ENCODE measurements at regions not wholly inside any gene's neighbourhood (a gene's known extent, or its start where the extent isn't known, plus 50 kb on each side); places are given as distances from the start of the nearest gene placed in this dataset.
A peak's percentile ranks its signal among the peaks of the same experiment; 100 is the strongest.
"Not testable (repeated sequence)": the region's sequence is repeated elsewhere in the genome, so short reads cannot be mapped to it uniquely, and the experiment has no call there.

GRCh38 chr13:50244713-50245574, 229.7 kb downstream of the KCNRG start:
- H3K4me3 ChIP-seq (ENCODE audit: low read depth, low read length) = no peak overlapping the region
- in situ Hi-C loops (cut with HindIII; ENCODE audit: low sequenced_read_pairs) = no loop called here
- DNase-seq (ENCODE audit: low read depth, low spot score) = peak; percentile 91
- TF ChIP-seq CTCF (IDR thresholded peaks at IDR 0.05; ENCODE audit: low read depth, low read length) = no peak

- DNase-seq (ENCODE audit: low read depth, low spot score) = no peak
- H3K4me3 ChIP-seq (ENCODE audit: low read depth, low read length) = no peak overlapping the region
- in situ Hi-C loops (cut with HindIII; ENCODE audit: low sequenced_read_pairs) = no loop called here
- no peak for TF ChIP-seq CTCF (IDR thresholded peaks at IDR 0.05; ENCODE audit: low read depth, low read length)
Measured at GRCh38 chr13:50247223-50247622, 232.0 kb downstream of the KCNRG start.

- no peak for TF ChIP-seq CTCF (IDR thresholded peaks at IDR 0.05; ENCODE audit: low read depth, low read length)
- DNase-seq (ENCODE audit: low read depth, low spot score) = no peak
- H3K4me3 ChIP-seq (ENCODE audit: low read depth, low read length) = no peak overlapping the region
- in situ Hi-C loops (cut with HindIII; ENCODE audit: low sequenced_read_pairs) = no loop called here
Measured at GRCh38 chr13:50248516-50249143, 233.4 kb downstream of the KCNRG start.

- TF ChIP-seq CTCF (IDR thresholded peaks at IDR 0.05; ENCODE audit: low read depth, low read length) = no peak
- no peak for DNase-seq (ENCODE audit: low read depth, low spot score)
- in situ Hi-C loops (cut with HindIII; ENCODE audit: low sequenced_read_pairs) = no loop called here
- no peak overlapping the region for H3K4me3 ChIP-seq (ENCODE audit: low read depth, low read length)
Measured at GRCh38 chr13:50249144-50249521, 233.9 kb downstream of the KCNRG start.

GRCh38 chr13:50250401-50250800, 235.2 kb downstream of the KCNRG start:
- no peak for DNase-seq (ENCODE audit: low read depth, low spot score)
- in situ Hi-C loops (cut with HindIII; ENCODE audit: low sequenced_read_pairs) = no loop called here
- TF ChIP-seq CTCF (IDR thresholded peaks at IDR 0.05; ENCODE audit: low read depth, low read length) = no peak
- no peak overlapping the region for H3K4me3 ChIP-seq (ENCODE audit: low read depth, low read length)

- H3K4me3 ChIP-seq (ENCODE audit: low read depth, low read length) = no peak overlapping the region
- no peak for DNase-seq (ENCODE audit: low read depth, low spot score)
- TF ChIP-seq CTCF (IDR thresholded peaks at IDR 0.05; ENCODE audit: low read depth, low read length) = no peak
- in situ Hi-C loops (cut with HindIII; ENCODE audit: low sequenced_read_pairs) = no loop called here
Measured at GRCh38 chr13:50255639-50256038, 240.4 kb downstream of the KCNRG start.

GRCh38 chr13:50256536-50257321, 241.5 kb downstream of the KCNRG start:
- in situ Hi-C loops (cut with HindIII; ENCODE audit: low sequenced_read_pairs); H3K4me3 ChIP-seq (ENCODE audit: low read depth, low read length); DNase-seq (ENCODE audit: low read depth, low spot score): not testable (repeated sequence)

All from astrocyte of the spinal cord (primary cell).